ENCODE measurements at regions not wholly inside any gene's neighbourhood (a gene's known extent, or its start where the extent isn't known, plus 50 kb on each side); places are given as distances from the start of the nearest gene placed in this dataset.
"Not testable (repeated sequence)": the region's sequence is repeated elsewhere in the genome, so short reads cannot be mapped to it uniquely, and the experiment has no call there.

DNA sequence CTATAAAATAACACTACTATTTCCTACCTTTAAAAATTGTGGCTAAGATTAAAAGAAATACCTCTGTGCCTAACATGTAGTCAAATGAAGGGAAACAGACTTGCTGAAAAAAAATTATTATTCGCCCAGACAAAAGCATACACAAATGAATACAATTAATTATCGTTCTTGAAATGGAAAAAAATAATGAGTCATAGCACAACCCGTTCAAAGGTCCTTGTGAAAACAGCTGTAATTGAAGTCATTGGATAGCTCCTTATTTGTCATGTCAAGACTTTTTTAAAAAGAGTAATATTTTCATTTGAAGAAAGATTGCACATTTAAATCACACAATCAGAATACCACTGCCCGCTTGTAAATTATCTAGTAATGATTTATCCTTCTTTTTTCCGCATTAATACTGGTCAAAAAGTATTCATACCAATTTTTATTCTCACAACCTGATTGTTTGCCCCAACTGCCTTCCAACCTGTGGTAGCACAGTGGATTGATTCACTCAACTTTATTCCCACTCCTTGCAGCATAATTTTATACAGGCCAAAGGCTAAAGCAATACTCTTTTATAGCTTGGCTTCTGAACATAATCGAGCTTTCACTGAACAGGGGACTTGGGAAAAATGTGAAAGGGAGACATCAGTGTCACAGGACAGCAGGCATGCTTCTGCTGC lies 655.2 kb upstream of the MAP3K7 start:
- Histone ChIP-seq H3K27me3 (ENCODE audit: insufficient read depth, low read length) (no peaks in the 10 kb centered on the region), H3K9me3 (ENCODE audit: insufficient read depth, low read depth, low read length) (no peaks in the 10 kb centered on the region), H3K9ac (ENCODE audit: low read depth, low read length) (no peak overlapping the region), H3K4me3 (ENCODE audit: low read length) (no peak overlapping the region), H3K4me1 (ENCODE audit: insufficient read depth, low read length) (no peaks in the 10 kb centered on the region), H3K36me3 (ENCODE audit: insufficient read depth, low read depth, low read length) (no peaks in the 10 kb centered on the region), H3K27ac (ENCODE audit: low read length) (no peak overlapping the region)

- no peak overlapping the region for H3K27ac ChIP-seq (ENCODE audit: low read length)
- no peak overlapping the region for H3K9ac ChIP-seq (ENCODE audit: low read depth, low read length)
- no peaks in the 10 kb centered on the region for H3K27me3 ChIP-seq (ENCODE audit: insufficient read depth, low read length)
- no peak overlapping the region for H3K4me3 ChIP-seq (ENCODE audit: low read length)
- no peaks in the 10 kb centered on the region for H3K36me3 ChIP-seq (ENCODE audit: insufficient read depth, low read depth, low read length)
- no peaks in the 10 kb centered on the region for H3K4me1 ChIP-seq (ENCODE audit: insufficient read depth, low read length)
- H3K9me3 ChIP-seq (ENCODE audit: insufficient read depth, low read depth, low read length), result no peaks in the 10 kb centered on the region
Observed at GRCh38 chr6:91240878-91241603, 654.2 kb upstream of the MAP3K7 start.

- no peaks in the 10 kb centered on the region for H3K4me1 ChIP-seq (ENCODE audit: insufficient read depth, low read length)
Observed at GRCh38 chr6:91221072-91221720, 634.3 kb upstream of the MAP3K7 start.

GRCh38 chr6:91213229-91213901 lies 626.5 kb upstream of the MAP3K7 start:
- Histone ChIP-seq H3K4me3 (ENCODE audit: low read length) (no peak overlapping the region), H3K27ac (ENCODE audit: low read length) (no peak overlapping the region), H3K27me3 (ENCODE audit: insufficient read depth, low read length) (no peaks in the 10 kb centered on the region), H3K9ac (ENCODE audit: low read depth, low read length) (no peak overlapping the region), H3K36me3 (ENCODE audit: insufficient read depth, low read depth, low read length) (no peaks in the 10 kb centered on the region), H3K9me3 (ENCODE audit: insufficient read depth, low read depth, low read length) (no peaks in the 10 kb centered on the region), H3K4me1 (ENCODE audit: insufficient read depth, low read length) (no peaks in the 10 kb centered on the region)

More at GRCh38 chr6:91221072-91221720, 634.3 kb upstream of the MAP3K7 start:
- Histone ChIP-seq H3K36me3 (ENCODE audit: insufficient read depth, low read depth, low read length) (no peaks in the 10 kb centered on the region), H3K9ac (ENCODE audit: low read depth, low read length) (no peak overlapping the region), H3K9me3 (ENCODE audit: insufficient read depth, low read depth, low read length) (no peaks in the 10 kb centered on the region), H3K27ac (ENCODE audit: low read length) (no peak overlapping the region), H3K27me3 (ENCODE audit: insufficient read depth, low read length) (no peaks in the 10 kb centered on the region), H3K4me3 (ENCODE audit: low read length) (no peak overlapping the region)

DNA sequence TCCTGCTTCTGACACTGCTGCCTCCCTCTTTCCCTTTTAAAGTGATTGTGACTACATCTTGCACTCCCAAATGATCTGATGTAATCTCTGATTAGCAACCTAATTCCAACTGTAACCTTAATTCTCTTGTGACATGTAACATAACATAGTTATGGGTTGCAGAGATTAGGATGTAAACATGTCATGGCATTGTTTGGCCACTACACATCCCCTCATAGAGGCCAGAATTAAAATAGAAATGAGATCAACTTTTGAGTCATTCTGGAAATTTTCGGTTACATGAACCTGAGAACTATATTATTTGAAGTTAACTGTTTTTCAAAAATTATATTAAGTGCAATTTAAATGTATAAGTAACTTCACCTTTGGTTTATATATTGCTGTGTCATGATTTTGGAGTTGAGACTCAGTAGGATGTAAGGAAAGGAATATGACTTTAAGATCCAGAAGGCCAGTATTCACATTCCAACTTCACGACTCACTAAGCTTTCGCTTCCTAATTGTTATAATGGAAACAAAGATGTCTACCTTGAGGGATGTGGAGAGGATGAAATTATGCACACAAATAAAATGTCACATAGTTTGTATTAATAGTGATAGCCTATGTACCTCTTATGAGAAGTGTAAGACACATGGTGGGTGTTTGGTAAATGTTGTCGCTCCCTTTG lies 611.9 kb upstream of the MAP3K7 start:
- Histone ChIP-seq H3K27me3 (ENCODE audit: insufficient read depth, low read length) (no peaks in the 10 kb centered on the region), H3K4me3 (ENCODE audit: low read length) (no peak overlapping the region), H3K9me3 (ENCODE audit: insufficient read depth, low read depth, low read length) (no peaks in the 10 kb centered on the region), H3K27ac (ENCODE audit: low read length) (no peak overlapping the region), H3K9ac (ENCODE audit: low read depth, low read length) (no peak overlapping the region), H3K4me1 (ENCODE audit: insufficient read depth, low read length) (no peaks in the 10 kb centered on the region), H3K36me3 (ENCODE audit: insufficient read depth, low read depth, low read length) (no peaks in the 10 kb centered on the region)

DNA sequence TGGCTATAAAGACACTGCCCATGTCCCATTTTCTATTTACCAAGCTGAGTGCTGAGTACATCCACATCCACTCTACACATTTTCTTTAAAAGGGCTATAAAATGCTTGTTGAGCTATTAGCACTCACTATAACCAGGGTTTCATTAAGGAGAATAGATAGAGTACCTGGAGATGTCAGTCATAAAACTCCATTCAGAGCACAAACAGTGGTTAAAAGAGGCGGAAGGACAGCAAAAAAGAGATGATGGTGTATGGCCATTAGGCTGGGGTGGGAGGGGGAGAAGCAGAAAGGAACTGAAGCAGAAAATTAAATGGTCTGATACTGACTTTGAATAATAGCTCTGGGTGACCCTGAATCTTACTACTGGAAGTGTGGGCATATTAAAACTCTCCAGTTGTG lies 609.9 kb upstream of the MAP3K7 start:
- no peaks in the 10 kb centered on the region for H3K4me1 ChIP-seq (ENCODE audit: insufficient read depth, low read length)
- H3K4me3 ChIP-seq (ENCODE audit: low read length), result no peak overlapping the region
- no peak overlapping the region for H3K27ac ChIP-seq (ENCODE audit: low read length)
- no peaks in the 10 kb centered on the region for H3K27me3 ChIP-seq (ENCODE audit: insufficient read depth, low read length)
- H3K9ac ChIP-seq (ENCODE audit: low read depth, low read length), result no peak overlapping the region
- H3K9me3 ChIP-seq (ENCODE audit: insufficient read depth, low read depth, low read length), result no peaks in the 10 kb centered on the region
- no peaks in the 10 kb centered on the region for H3K36me3 ChIP-seq (ENCODE audit: insufficient read depth, low read depth, low read length)

DNA sequence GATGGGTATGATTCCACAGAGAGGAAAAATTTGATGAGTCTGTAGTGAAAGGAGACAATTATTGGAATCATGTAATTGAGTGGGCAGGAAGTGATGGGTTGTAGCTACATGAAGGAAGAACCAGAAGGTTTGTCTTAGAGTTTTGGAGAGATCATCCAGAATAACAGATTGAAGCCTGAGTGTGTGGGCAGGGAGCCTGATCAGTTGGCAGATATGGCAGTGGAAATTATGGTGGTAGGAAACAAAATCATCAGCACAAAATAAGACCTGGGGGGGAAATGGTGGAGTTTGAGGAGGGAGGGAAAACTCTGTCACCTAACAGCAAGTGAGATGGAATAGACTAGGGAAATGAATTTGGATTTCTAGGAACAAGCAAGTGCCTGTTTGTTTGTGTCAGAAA lies 606.6 kb upstream of the MAP3K7 start:
- Histone ChIP-seq H3K27me3 (ENCODE audit: insufficient read depth, low read length) (no peaks in the 10 kb centered on the region), H3K4me3 (ENCODE audit: low read length) (no peak overlapping the region), H3K4me1 (ENCODE audit: insufficient read depth, low read length) (no peaks in the 10 kb centered on the region), H3K9me3 (ENCODE audit: insufficient read depth, low read depth, low read length) (no peaks in the 10 kb centered on the region), H3K36me3 (ENCODE audit: insufficient read depth, low read depth, low read length) (no peaks in the 10 kb centered on the region), H3K9ac (ENCODE audit: low read depth, low read length) (no peak overlapping the region), H3K27ac (ENCODE audit: low read length) (no peak overlapping the region)

DNA sequence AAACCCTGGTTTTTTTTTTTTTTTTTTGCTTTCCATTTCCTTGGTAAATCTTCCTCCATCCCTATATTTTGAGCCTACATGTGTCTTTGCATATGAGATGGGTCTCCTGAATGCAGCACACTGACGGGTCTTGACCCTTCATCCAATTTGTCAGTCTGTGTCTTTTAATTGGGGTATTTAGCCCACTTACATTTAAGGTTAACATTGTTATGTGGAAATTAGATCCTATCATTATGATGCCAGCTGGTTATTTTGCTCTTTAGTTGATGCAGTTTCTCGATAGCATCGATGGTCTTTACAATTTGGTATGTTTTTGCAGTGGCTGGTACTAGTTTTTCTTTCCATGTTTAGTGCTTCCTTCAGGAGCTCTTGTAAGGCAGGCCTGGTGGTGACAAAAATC lies 603.2 kb upstream of the MAP3K7 start:
- H3K9me3 ChIP-seq (ENCODE audit: insufficient read depth, low read depth, low read length); H3K36me3 ChIP-seq (ENCODE audit: insufficient read depth, low read depth, low read length); H3K4me3 ChIP-seq (ENCODE audit: low read length); H3K9ac ChIP-seq (ENCODE audit: low read depth, low read length); H3K27me3 ChIP-seq (ENCODE audit: insufficient read depth, low read length); H3K4me1 ChIP-seq (ENCODE audit: insufficient read depth, low read length); H3K27ac ChIP-seq (ENCODE audit: low read length): not testable (repeated sequence)

DNA sequence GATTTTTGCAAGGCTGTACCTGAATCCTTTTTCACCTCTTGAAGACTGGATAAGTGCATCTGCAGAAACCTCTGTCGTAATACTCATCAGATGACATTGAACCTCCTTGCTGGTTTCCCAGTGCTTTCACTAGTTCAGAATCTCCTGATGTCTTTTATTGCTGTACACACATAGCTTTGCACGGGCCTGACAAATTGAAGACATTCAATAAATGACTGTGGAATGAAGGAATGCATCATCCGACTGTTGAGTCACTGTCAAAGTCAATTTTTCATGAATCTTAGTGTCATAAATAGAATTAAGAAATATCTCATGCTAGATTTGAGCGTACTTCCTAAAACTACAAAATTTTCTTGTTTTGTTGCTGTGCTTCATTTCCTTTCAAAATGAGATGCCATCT lies 598.2 kb upstream of the MAP3K7 start:
- no peaks in the 10 kb centered on the region; the same call in 1 of the 2 replicates for H3K4me1 ChIP-seq (ENCODE audit: insufficient read depth, low read length)
- H3K9ac ChIP-seq (ENCODE audit: low read depth, low read length), result no peak overlapping the region
- H3K9me3 ChIP-seq (ENCODE audit: insufficient read depth, low read depth, low read length), result no peaks in the 10 kb centered on the region
- H3K27me3 ChIP-seq (ENCODE audit: insufficient read depth, low read length), result no peaks in the 10 kb centered on the region
- no peak overlapping the region for H3K27ac ChIP-seq (ENCODE audit: low read length)
- H3K36me3 ChIP-seq (ENCODE audit: insufficient read depth, low read depth, low read length), result no peaks in the 10 kb centered on the region
- no peak overlapping the region for H3K4me3 ChIP-seq (ENCODE audit: low read length)

- H3K9me3 ChIP-seq (ENCODE audit: insufficient read depth, low read depth, low read length), result no peaks in the 10 kb centered on the region
- no peak overlapping the region for H3K4me3 ChIP-seq (ENCODE audit: low read length)
- H3K9ac ChIP-seq (ENCODE audit: low read depth, low read length), result no peak overlapping the region
- H3K4me1 ChIP-seq (ENCODE audit: insufficient read depth, low read length), result peaks cover 3% of the 10 kb centered on the region
- H3K36me3 ChIP-seq (ENCODE audit: insufficient read depth, low read depth, low read length), result no peaks in the 10 kb centered on the region
- H3K27ac ChIP-seq (ENCODE audit: low read length), result no peak overlapping the region
- no peaks in the 10 kb centered on the region for H3K27me3 ChIP-seq (ENCODE audit: insufficient read depth, low read length)
Observed at GRCh38 chr6:91181416-91181815, 594.5 kb upstream of the MAP3K7 start.

DNA sequence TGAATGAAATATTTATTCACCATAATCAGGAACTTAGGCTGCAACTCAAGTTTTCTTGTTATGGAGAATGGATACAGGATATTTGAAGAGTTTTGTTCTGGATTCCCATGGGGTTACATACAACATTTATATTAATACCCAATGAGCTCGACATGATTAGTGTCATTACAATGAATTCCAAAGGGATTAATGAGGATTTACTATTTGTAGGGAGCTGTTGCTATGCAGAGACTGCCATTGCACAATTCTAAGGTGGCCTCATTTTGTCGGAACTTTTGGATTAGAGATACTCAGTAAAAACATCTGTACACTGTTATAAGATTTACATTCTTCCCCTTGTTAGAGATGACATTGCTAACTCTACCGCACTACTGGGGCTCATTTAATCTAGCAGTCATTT lies 586.8 kb upstream of the MAP3K7 start:
- no peak overlapping the region for H3K27ac ChIP-seq (ENCODE audit: low read length)
- H3K4me1 ChIP-seq (ENCODE audit: insufficient read depth, low read length), result peaks cover 30% of the 10 kb centered on the region

More for the DNA sequence above, 586.8 kb upstream of the MAP3K7 start:
- no peaks in the 10 kb centered on the region for H3K27me3 ChIP-seq (ENCODE audit: insufficient read depth, low read length)
- H3K9me3 ChIP-seq (ENCODE audit: insufficient read depth, low read depth, low read length), result no peaks in the 10 kb centered on the region
- no peaks in the 10 kb centered on the region for H3K36me3 ChIP-seq (ENCODE audit: insufficient read depth, low read depth, low read length)
- H3K4me3 ChIP-seq (ENCODE audit: low read length), result no peak overlapping the region
- H3K9ac ChIP-seq (ENCODE audit: low read depth, low read length), result no peak overlapping the region
